Calu3 (cell line): ENCODE measurements at regions not wholly inside any gene's neighbourhood (a gene's known extent, or its start where the extent isn't known, plus 50 kb on each side); places are given as distances from the start of the nearest gene placed in this dataset. TPM values are rescaled to one million over a fixed set of nuclear protein-coding genes. Genes with fewer than 3 reads are reported as not detected.

Source experiments
- BruUV-seq: library from RNA; stranded (reverse); fragments of 400-500 nt; replicated peaks from 2 replicates; lab custom pipeline; 2021; lab: Mats Ljungman, UMichigan
- CTCF ChIA-PET: fragments of 300-600 bp; sonication (Branson Sonifier 250); formaldehyde crosslinking; loops from one replicate; lab custom pipeline; 2022; ENCODE audit warnings: antibody characterized with exemption; lab: Charles Lee
- DNase-seq: peaks from one replicate; pipeline ENCODE4 v3.0.0; 2022
- H3K27ac Mint-ChIP-seq: one replicate; pipeline ENCODE4 v1.8.0; 2022; ENCODE audit warnings: mixed read lengths; ENCODE audit not compliant: unreplicated experiment
- H3K27me3 Mint-ChIP-seq: one replicate; pipeline ENCODE4 v1.8.0; 2022; ENCODE audit warnings: mixed read lengths; ENCODE audit not compliant: unreplicated experiment
- H3K36me3 Mint-ChIP-seq: one replicate; pipeline ENCODE4 v1.8.0; 2022; ENCODE audit warnings: mild to moderate bottlenecking, moderate library complexity, mixed read lengths; ENCODE audit not compliant: insufficient read depth, unreplicated experiment
- H3K4me1 Mint-ChIP-seq: one replicate; pipeline ENCODE4 v1.8.0; 2022; ENCODE audit warnings: mild to moderate bottlenecking, low read depth, mixed read lengths; ENCODE audit not compliant: unreplicated experiment
- H3K4me3 Mint-ChIP-seq: one replicate; pipeline ENCODE4 v1.8.0; 2022; ENCODE audit warnings: mild to moderate bottlenecking, low read depth, moderate library complexity, mixed read lengths; ENCODE audit not compliant: unreplicated experiment
- H3K9me3 Mint-ChIP-seq: one replicate; pipeline ENCODE4 v1.8.0; 2022; ENCODE audit warnings: low read depth, mixed read lengths; ENCODE audit not compliant: unreplicated experiment
- CTCF ChIP-seq: fragments of 200-600 bp; IDR thresholded peaks from one replicate; pipeline ENCODE4 v1.8.0; 2022; ENCODE audit warnings: antibody characterized with exemption; ENCODE audit not compliant: unreplicated experiment
- intact Hi-C: fragments of 100-400 bp; cut with micrococcal nuclease; formaldehyde crosslinking; loops from one replicate; pipeline ENCODE4 v1.10.0; 2022; ENCODE audit not compliant: unreplicated experiment
- microRNA-seq: library from miRNA; unstranded; fragments of <30 nt; microRNA quantifications from one replicate; pipeline ENCODE4 v1.2.0, GENCODE V29; 2022

GRCh38 chr2:65482971-65483370, 50.6 kb upstream of the SPRED2 start:
- no peaks in the 10 kb centered on the region for H3K4me1 Mint-ChIP-seq
- intact Hi-C loops: no loop called here
- no peak overlapping the region for H3K4me3 Mint-ChIP-seq
- no peaks in the 10 kb centered on the region for H3K36me3 Mint-ChIP-seq
- H3K27me3 Mint-ChIP-seq: no peaks in the 10 kb centered on the region
- CTCF ChIA-PET: interaction anchor here (0.7 kb wide), 1 partner anchor 93 kb away, joined by 3 read pairs; no protein-coding TSS in a partner anchor
- H3K27ac Mint-ChIP-seq: no peak overlapping the region
- DNase-seq: no peak
- H3K9me3 Mint-ChIP-seq: peaks cover 3% of the 10 kb centered on the region
- no peak for TF ChIP-seq CTCF
- no TSS peak for BruUV-seq

Small RNAs in the stretch of these regions (microRNA-seq; reads per million reads assigned to microRNA genes)
- not detected for gene MIR4778
